ENCODE measurements at regions not wholly inside any gene's neighbourhood (a gene's known extent, or its start where the extent isn't known, plus 50 kb on each side); places are given as distances from the start of the nearest gene placed in this dataset.

GRCh38 chr12:30506411-30506810 is 189.3 kb downstream of the IPO8 start:
- ChIA-PET POLR2A (ENCODE audit: unreplicated experiment) (no interaction called here), CTCF (interaction anchor here (0.6 kb wide), 1 partner anchor 36 kb away, joined by 4 read pairs; no protein-coding TSS in a partner anchor)
- H4K8ac ChIP-seq (ENCODE audit: low read depth in 2 of 2, low read length in 2 of 2), result no peak overlapping the region
- no peak overlapping the region for H2AK9ac ChIP-seq (replicated peaks; ENCODE audit: low read depth, low read length, poor library complexity)
- H2AK5ac ChIP-seq (ENCODE audit: low read depth, low read length), result no peak overlapping the region
- no peak overlapping the region for H2BK5ac ChIP-seq (ENCODE audit: low read depth, low read length, poor library complexity, severe bottlenecking)
- TF ChIP-seq RCOR1 (IDR thresholded peaks at IDR 0.05; ENCODE audit: insufficient replicate concordance, low read length) (no peak), SMC3 (IDR thresholded peaks at IDR 0.05; ENCODE audit: low read depth, low read length) (no peak), RAD21 (IDR thresholded peaks at IDR 0.05; ENCODE audit: low read length) (no peak), FOS (IDR thresholded peaks at IDR 0.05; ENCODE audit: low read depth, low read length) (no peak), RFX5 (IDR thresholded peaks at IDR 0.05; ENCODE audit: low read depth, low read length) (no peak), MXI1 (IDR thresholded peaks at IDR 0.05; ENCODE audit: borderline replicate concordance, low read depth, low read length) (no peak), CEBPB (IDR thresholded peaks at IDR 0.05; ENCODE audit: low read depth, low read length) (no peak), USF2 (IDR thresholded peaks at IDR 0.05; ENCODE audit: low read depth, low read length) (no peak)
- in situ Hi-C loops (cut with MboI; ENCODE audit: low sequenced_read_pairs) (no loop called here), intact Hi-C loops (cut with micrococcal nuclease) (loop anchor here (10.0 kb wide), 1 partner anchor 982 kb away; no protein-coding TSS in a partner anchor), dilution Hi-C loops (cut with HindIII; ENCODE audit: low sequenced_read_pairs, unreplicated experiment) (no loop called here)
- no peak overlapping the region for H3K4me3 ChIP-seq (ENCODE audit: insufficient read depth, low read depth, low read length)
- no peak overlapping the region for H3K9ac ChIP-seq (ENCODE audit: low read depth, low read length)
- no peak overlapping the region for H2BK15ac ChIP-seq (ENCODE audit: low read depth, low read length)
- H2BK20ac ChIP-seq (ENCODE audit: low read depth, low read length), result no peak overlapping the region
- H4K20me1 ChIP-seq (ENCODE audit: insufficient read depth, low read length), result no peaks in the 10 kb centered on the region
- H3K27me3 ChIP-seq (ENCODE audit: control insufficient read depth, insufficient read depth, low read length), result peaks cover 3% of the 10 kb centered on the region
- no peaks in the 10 kb centered on the region for H3K79me1 ChIP-seq (ENCODE audit: low read depth in 1 of 2, low read length in 2 of 2)
- DNase-seq, result no peak
- no peaks in the 10 kb centered on the region for H3K4me1 ChIP-seq (ENCODE audit: control insufficient read depth, insufficient read depth, low read length)
- WGBS, 2 experiments (ENCODE audit: extremely low coverage in 2 of 2, insufficient read length in 1 of 2), result no CpG with 5 or more reads among the region's 7 CpGs
- no peak overlapping the region for H3K4ac ChIP-seq (ENCODE audit: low read depth, low read length)
- no peak overlapping the region for H3K23ac ChIP-seq (ENCODE audit: low read depth, low read length)
- H3K18ac ChIP-seq (ENCODE audit: low read depth, low read length), result no peak overlapping the region
- no TSS peak for BruUV-seq (replicated peaks)
- no peak overlapping the region for H3K27ac ChIP-seq (ENCODE audit: insufficient read depth, low read length)
- H4K91ac ChIP-seq (ENCODE audit: insufficient read depth, low read depth, low read length), result no peak overlapping the region
- no peak overlapping the region for H2BK120ac ChIP-seq (ENCODE audit: low read depth, low read length)
- no peak overlapping the region for H3K4me2 ChIP-seq (ENCODE audit: low read depth, low read length)
- ATAC-seq (ENCODE audit: low read depth), result no peak
- no peak overlapping the region for H2AFZ ChIP-seq (replicated peaks; ENCODE audit: low read length, poor library complexity)
- no peak overlapping the region for H4K5ac ChIP-seq (ENCODE audit: low read depth, low read length)
- no peaks in the 10 kb centered on the region for H3K9me3 ChIP-seq (ENCODE audit: control insufficient read depth, insufficient read depth, low read length)
- no peak overlapping the region for H3K14ac ChIP-seq (replicated peaks; ENCODE audit: low read depth, low read length)
- no peaks in the 10 kb centered on the region for H3K36me3 ChIP-seq (ENCODE audit: control insufficient read depth, insufficient read depth, low read length)
- no peak overlapping the region for H3K56ac ChIP-seq (ENCODE audit: extremely low read depth, insufficient read depth, low read length)
- no peaks in the 10 kb centered on the region for H3K9me1 ChIP-seq (ENCODE audit: insufficient read depth, low read length)
